GM21619 (cell line): ENCODE measurements at regions not wholly inside any gene's neighbourhood (a gene's known extent, or its start where the extent isn't known, plus 50 kb on each side); places are given as distances from the start of the nearest gene placed in this dataset.

ENCODE experiments used
- ATAC-seq: cut with Tn5 transposase; IDR thresholded peaks from one replicate; pipeline ENCODE4 v1.9.1; 2021; ENCODE audit not compliant: unreplicated experiment

- ATAC-seq = no peak
Measured at GRCh38 chr2:225735844-225736243, 336.3 kb downstream of the NYAP2 start.

GRCh38 chr2:225725726-225726125 is 326.2 kb downstream of the NYAP2 start:
- no peak for ATAC-seq
